A549 (cell line): ENCODE measurements at regions not wholly inside any gene's neighbourhood (a gene's known extent, or its start where the extent isn't known, plus 50 kb on each side); places are given as distances from the start of the nearest gene placed in this dataset.

Experiments used
- BCL3 ChIP-seq: fragments of >200 bp; sonication (Bioruptor Twin); formaldehyde crosslinking; IDR thresholded peaks from 3 replicates; pipeline ENCODE4 v1.6.1; 2016
- CBX8 ChIP-seq: fragments of 200-600 bp; sonication (generic); IDR thresholded peaks from 2 replicates; pipeline ENCODE4 v1.6.1; 2016
- CTCF ChIP-seq: fragments of >200 bp; sonication (Bioruptor Twin); formaldehyde crosslinking; IDR thresholded peaks from 3 replicates; pipeline ENCODE4 v1.5.1; 2016
- GATA3 ChIP-seq: IDR thresholded peaks from 2 replicates; pipeline ENCODE4 v1.6.1; 2012; ENCODE audit warnings: borderline replicate concordance
- JUNB ChIP-seq: fragments of >200 bp; sonication (Bioruptor Twin); formaldehyde crosslinking; IDR thresholded peaks from 2 replicates; pipeline ENCODE4 v1.6.1; 2016
- MAZ ChIP-seq: fragments of 150-350 bp; IDR thresholded peaks from 2 replicates; pipeline ENCODE4 v1.6.1; 2014; ENCODE audit warnings: antibody characterized with exemption, low read depth, low read length, borderline replicate concordance
- MYC ChIP-seq: IDR thresholded peaks from 2 replicates; pipeline ENCODE4 v1.6.1; 2012; ENCODE audit warnings: mild to moderate bottlenecking, inconsistent platforms, low read length, improper control_type of control experiment, borderline replicate concordance
- POLR2A ChIP-seq: IDR thresholded peaks from 2 replicates; pipeline ENCODE4 v1.6.1; 2012; ENCODE audit warnings: mild to moderate bottlenecking, low read length
- REST ChIP-seq: fragments of 200-600 bp; sonication (generic); IDR thresholded peaks from 2 replicates; pipeline ENCODE4 v1.6.1; 2016; ENCODE audit warnings: antibody characterized with exemption, mild to moderate bottlenecking, moderate library complexity
- RFX5 ChIP-seq: fragments of 450-650 bp; IDR thresholded peaks from 2 replicates; pipeline ENCODE4 v1.7.1; 2014; ENCODE audit warnings: antibody characterized with exemption, mild to moderate bottlenecking, moderate library complexity
- SREBF2 ChIP-seq: fragments of 450-650 bp; IDR thresholded peaks from 2 replicates; pipeline ENCODE4 v1.6.1; 2014; ENCODE audit warnings: mild to moderate bottlenecking, moderate library complexity

- TF ChIP-seq CBX8 (no peak), MAZ (no peak), CTCF (no peak), GATA3 (no peak), REST (no peak), MYC (no peak), BCL3 (no peak), JUNB (no peak), RFX5 (no peak), SREBF2 (no peak), POLR2A (no peak)
Measured at GRCh38 chr5:68432682-68433081, 217.1 kb downstream of the PIK3R1 start.
